HUES6 (cell line): ENCODE measurements at regions not wholly inside any gene's neighbourhood (a gene's known extent, or its start where the extent isn't known, plus 50 kb on each side); places are given as distances from the start of the nearest gene placed in this dataset.

ENCODE experiments used
- H3K27ac ChIP-seq: 2 replicates; pipeline ENCODE4 v1.7.0; 2013; ENCODE audit warnings: low read depth, mild to moderate bottlenecking, low read length, inconsistent platforms
- H3K27me3 ChIP-seq: 2 replicates; pipeline ENCODE4 v1.6.1; 2013; ENCODE audit warnings: low read length; ENCODE audit not compliant: control insufficient read depth, insufficient read depth
- H3K36me3 ChIP-seq: 2 replicates; pipeline ENCODE4 v1.6.1; 2013; ENCODE audit warnings: low read length; ENCODE audit not compliant: control insufficient read depth, insufficient read depth
- H3K4me1 ChIP-seq: 2 replicates; pipeline ENCODE4 v1.6.1; 2013; ENCODE audit warnings: low read length; ENCODE audit not compliant: control insufficient read depth, insufficient read depth
- H3K4me3 ChIP-seq: 2 replicates; pipeline ENCODE4 v1.5.1; 2013; ENCODE audit warnings: low read depth, low read length
- H3K9ac ChIP-seq: one replicate; pipeline ENCODE4 v1.6.1; 2013; ENCODE audit warnings: mild to moderate bottlenecking, low read length
- H3K9me3 ChIP-seq: 2 replicates; pipeline ENCODE4 v1.6.1; 2013; ENCODE audit warnings: low read depth, low read length; ENCODE audit not compliant: control insufficient read depth, insufficient read depth

- no peaks in the 10 kb centered on the region for H3K27me3 ChIP-seq
- no peak overlapping the region for H3K4me3 ChIP-seq
- no peak overlapping the region for H3K9ac ChIP-seq
- H3K4me1 ChIP-seq, result no peaks in the 10 kb centered on the region
- H3K36me3 ChIP-seq, result no peaks in the 10 kb centered on the region
- no peaks in the 10 kb centered on the region for H3K9me3 ChIP-seq
- H3K27ac ChIP-seq, result no peak overlapping the region
These were observed 857.4 kb upstream of the CDH2 start for GRCh38 chr18:29034113-29034856.

- Histone ChIP-seq H3K36me3 (no peaks in the 10 kb centered on the region), H3K4me3 (no peak overlapping the region), H3K27me3 (no peaks in the 10 kb centered on the region), H3K9me3 (no peaks in the 10 kb centered on the region), H3K27ac (no peak overlapping the region), H3K9ac (no peak overlapping the region), H3K4me1 (no peaks in the 10 kb centered on the region)
These were observed 851.6 kb upstream of the CDH2 start for GRCh38 chr18:29028560-29028959.

- Histone ChIP-seq H3K4me1 (no peaks in the 10 kb centered on the region), H3K4me3 (no peak overlapping the region), H3K27ac (no peak overlapping the region), H3K9ac (no peak overlapping the region), H3K36me3 (no peaks in the 10 kb centered on the region), H3K27me3 (no peaks in the 10 kb centered on the region), H3K9me3 (no peaks in the 10 kb centered on the region)
These were observed 842.0 kb upstream of the CDH2 start for GRCh38 chr18:29018976-29019375.

DNA sequence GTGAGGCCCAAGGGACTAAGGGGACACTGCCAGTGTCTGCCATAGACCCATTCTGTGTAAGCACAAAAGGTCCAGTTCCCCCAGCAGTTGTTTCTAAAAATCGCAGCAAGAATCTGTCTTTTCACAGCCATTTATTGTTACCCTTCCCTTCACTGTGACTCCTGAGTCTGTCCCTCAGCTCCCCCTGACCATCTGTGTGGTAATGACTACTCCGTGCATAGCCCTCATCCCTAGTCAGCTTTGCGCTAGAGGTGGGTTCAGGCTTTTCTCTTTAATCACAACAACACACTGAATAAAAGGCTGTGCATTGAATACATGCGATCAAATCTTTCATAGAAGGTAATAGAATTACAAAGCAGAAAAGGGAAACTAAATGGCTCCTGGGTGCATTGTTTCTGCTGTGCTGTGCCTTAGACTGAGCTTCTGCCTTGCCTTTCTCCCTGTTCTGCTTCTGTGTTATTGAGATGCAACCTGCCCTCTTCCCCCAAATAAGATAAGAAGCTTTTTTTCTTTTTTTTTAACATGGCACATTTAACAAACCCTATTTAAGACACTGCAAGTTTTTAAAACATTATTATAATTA lies 836.0 kb upstream of the CDH2 start:
- no peaks in the 10 kb centered on the region for H3K9me3 ChIP-seq
- no peaks in the 10 kb centered on the region for H3K27me3 ChIP-seq
- no peak overlapping the region for H3K27ac ChIP-seq

GRCh38 chr18:29012364-29012763 lies 835.4 kb upstream of the CDH2 start:
- no peaks in the 10 kb centered on the region for H3K9me3 ChIP-seq

More for the DNA sequence above, 836.0 kb upstream of the CDH2 start:
- Histone ChIP-seq H3K4me1 (peaks cover 25% of the 10 kb centered on the region), H3K4me3 (no peak overlapping the region), H3K36me3 (no peaks in the 10 kb centered on the region), H3K9ac (no peak overlapping the region)

DNA sequence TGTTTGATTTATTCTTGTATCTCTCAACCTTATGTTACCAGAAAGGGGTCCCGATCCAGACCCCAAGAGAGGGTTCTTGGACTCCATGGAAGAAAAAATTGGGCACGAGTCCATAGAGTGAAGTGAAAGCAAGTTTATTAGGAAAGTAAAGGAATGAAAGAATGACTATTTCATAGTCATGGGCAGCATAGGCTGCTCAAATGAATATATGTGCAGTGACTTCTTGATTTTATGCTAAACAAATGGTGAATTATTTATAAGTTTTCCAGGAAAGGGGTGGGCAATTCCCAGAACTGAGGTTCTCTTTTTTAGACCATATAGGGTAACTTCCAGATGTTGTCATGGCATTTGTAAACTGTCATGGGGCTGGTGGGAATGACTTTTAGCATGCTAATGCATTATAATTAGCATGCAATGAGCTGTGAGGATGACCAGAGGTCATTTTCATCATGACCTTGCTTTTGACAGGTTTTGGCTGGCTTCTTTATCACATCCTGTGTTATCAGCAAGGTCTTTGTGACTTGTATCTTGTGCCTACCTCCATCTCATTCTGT lies 832.4 kb upstream of the CDH2 start:
- no peak overlapping the region for H3K4me3 ChIP-seq

More at GRCh38 chr18:29012364-29012763, 835.4 kb upstream of the CDH2 start:
- no peak overlapping the region for H3K27ac ChIP-seq
- H3K36me3 ChIP-seq, result no peaks in the 10 kb centered on the region
- no peaks in the 10 kb centered on the region for H3K27me3 ChIP-seq
- no peak overlapping the region for H3K9ac ChIP-seq
- peaks cover 28% of the 10 kb centered on the region for H3K4me1 ChIP-seq
- H3K4me3 ChIP-seq, result no peak overlapping the region

GRCh38 chr18:29008809-29009208 lies 831.9 kb upstream of the CDH2 start:
- Histone ChIP-seq H3K9me3 (no peaks in the 10 kb centered on the region), H3K27me3 (no peaks in the 10 kb centered on the region), H3K4me3 (no peak overlapping the region), H3K36me3 (no peaks in the 10 kb centered on the region), H3K4me1 (peaks cover 45% of the 10 kb centered on the region), H3K9ac (no peak overlapping the region), H3K27ac (peak overlapping the region; percentile 45; the same call in 1 of the 2 replicates)

More for the DNA sequence above, 832.4 kb upstream of the CDH2 start:
- Histone ChIP-seq H3K27me3 (no peaks in the 10 kb centered on the region), H3K4me1 (peaks cover 40% of the 10 kb centered on the region), H3K27ac (peak overlapping the region; percentile 9; the same call in 1 of the 2 replicates), H3K9me3 (no peaks in the 10 kb centered on the region), H3K36me3 (no peaks in the 10 kb centered on the region), H3K9ac (no peak overlapping the region)

DNA sequence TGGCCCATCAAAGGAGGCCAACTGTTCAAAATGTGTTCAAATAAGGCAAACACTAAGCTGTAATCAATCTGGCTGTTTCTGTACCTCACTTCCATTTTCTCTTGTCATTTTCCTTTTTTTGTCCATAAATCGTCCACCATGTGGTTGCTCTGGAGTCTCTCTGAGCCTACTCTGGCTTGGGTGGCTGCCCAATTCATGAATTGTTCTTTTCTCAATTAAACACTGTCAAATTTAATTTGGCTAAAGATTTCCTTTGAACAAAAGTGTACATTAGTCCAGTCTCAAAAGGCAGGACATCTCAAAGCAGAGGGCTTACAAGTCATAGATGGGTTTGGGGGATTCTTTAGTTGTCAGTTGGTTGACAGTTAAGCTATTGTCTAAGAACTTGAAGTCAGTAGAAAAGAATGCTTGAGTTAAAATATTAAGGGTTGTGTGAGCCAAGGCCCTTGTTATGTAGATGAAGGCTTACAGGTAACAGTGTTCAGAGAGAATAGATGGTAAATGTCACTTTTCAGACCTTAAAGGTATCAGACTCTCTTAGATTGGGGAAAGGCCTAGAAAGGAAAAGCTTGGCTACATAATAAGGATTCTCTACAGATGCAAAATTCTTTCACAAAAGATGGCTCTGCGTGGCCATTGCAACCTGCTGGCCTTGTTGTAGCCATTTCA lies 831.2 kb upstream of the CDH2 start:
- Histone ChIP-seq H3K9me3 (no peaks in the 10 kb centered on the region), H3K27me3 (no peaks in the 10 kb centered on the region), H3K9ac (no peak overlapping the region), H3K4me1 (peaks cover 47% of the 10 kb centered on the region), H3K36me3 (no peaks in the 10 kb centered on the region), H3K4me3 (no peak overlapping the region), H3K27ac (peak overlapping the region; percentile 45; the same call in 1 of the 2 replicates)

GRCh38 chr18:29004921-29005320 lies 828.0 kb upstream of the CDH2 start:
- no peak overlapping the region for H3K27ac ChIP-seq
- no peak overlapping the region for H3K9ac ChIP-seq
- H3K9me3 ChIP-seq, result no peaks in the 10 kb centered on the region
- peaks cover 42% of the 10 kb centered on the region for H3K4me1 ChIP-seq
- H3K27me3 ChIP-seq, result no peaks in the 10 kb centered on the region
- H3K36me3 ChIP-seq, result no peaks in the 10 kb centered on the region
- no peak overlapping the region for H3K4me3 ChIP-seq

DNA sequence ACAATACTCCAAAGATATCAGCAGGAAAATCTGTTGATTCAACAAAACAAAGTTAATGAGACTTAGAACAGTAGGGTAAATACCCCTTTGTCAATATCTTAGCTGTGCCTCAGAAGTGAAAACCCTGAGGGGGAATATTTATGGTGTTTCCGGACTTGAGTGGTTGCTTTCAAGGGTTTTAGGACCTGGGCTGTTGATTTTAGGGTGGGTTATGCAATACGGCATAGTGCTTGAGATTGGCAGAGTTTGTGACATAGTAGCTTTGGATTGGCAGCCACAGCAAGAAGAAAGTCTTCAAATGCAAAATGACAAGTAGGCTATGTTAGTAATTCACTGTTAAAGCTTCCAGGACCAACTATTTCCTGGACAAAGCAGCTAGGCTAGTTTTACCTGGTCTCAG lies 826.3 kb upstream of the CDH2 start:
- H3K27me3 ChIP-seq, result no peaks in the 10 kb centered on the region

DNA sequence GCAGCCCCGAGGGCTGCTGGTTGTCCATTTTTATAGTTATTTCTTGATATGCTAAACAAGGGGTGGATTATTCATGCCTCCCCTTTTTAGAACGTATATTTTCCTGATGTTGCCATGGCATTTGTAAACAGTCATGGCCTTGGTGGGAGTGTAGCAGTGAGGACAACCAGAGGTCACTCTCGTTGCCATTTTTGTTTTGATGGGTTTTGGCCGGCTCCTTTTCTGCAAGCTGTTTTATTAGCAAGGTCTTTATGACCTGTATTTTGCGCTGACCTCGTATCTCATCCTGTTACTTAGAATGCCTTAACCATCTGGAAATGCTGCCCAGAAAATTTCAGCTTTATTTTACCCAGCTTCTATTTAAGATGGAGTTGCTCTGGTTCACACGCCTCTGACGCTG lies 825.8 kb upstream of the CDH2 start:
- no peaks in the 10 kb centered on the region for H3K27me3 ChIP-seq
- peaks cover 24% of the 10 kb centered on the region for H3K4me1 ChIP-seq
- no peaks in the 10 kb centered on the region for H3K36me3 ChIP-seq
- H3K9ac ChIP-seq, result no peak overlapping the region
- no peak overlapping the region for H3K27ac ChIP-seq
- no peaks in the 10 kb centered on the region for H3K9me3 ChIP-seq
- H3K4me3 ChIP-seq, result no peak overlapping the region

More for the DNA sequence above, 826.3 kb upstream of the CDH2 start:
- no peak overlapping the region for H3K27ac ChIP-seq
- no peak overlapping the region for H3K4me3 ChIP-seq
- H3K9me3 ChIP-seq, result no peaks in the 10 kb centered on the region
- no peaks in the 10 kb centered on the region for H3K36me3 ChIP-seq
- no peak overlapping the region for H3K9ac ChIP-seq
- H3K4me1 ChIP-seq, result peaks cover 29% of the 10 kb centered on the region
